SK-N-MC (cell line): ENCODE measurements at regions not wholly inside any gene's neighbourhood (a gene's known extent, or its start where the extent isn't known, plus 50 kb on each side); places are given as distances from the start of the nearest gene placed in this dataset.

Source experiments
- EZH2 ChIP-seq: fragments of 200-600 bp; sonication (generic); IDR thresholded peaks from one replicate; pipeline ENCODE4 v1.6.1; 2017; ENCODE audit warnings: antibody characterized with exemption
- FOXP2 ChIP-seq: optimal IDR thresholded peaks from 2 replicates; pipeline ENCODE3; 2011; ENCODE audit warnings: mild to moderate bottlenecking, moderate library complexity; ENCODE audit not compliant: insufficient read depth; ENCODE audit errors: extremely low read length, control extremely low read depth
- POLR2AphosphoS5 ChIP-seq: IDR thresholded peaks from 2 replicates; pipeline ENCODE4 v1.6.1; 2012; ENCODE audit warnings: mild to moderate bottlenecking, low read depth, low read length, borderline replicate concordance

- TF ChIP-seq EZH2 (no peak), POLR2AphosphoS5 (no peak), FOXP2 (no peak)
Observed at GRCh38 chr2:207474863-207475485, 54.8 kb upstream of the CREB1 start.
